Limb (tissue), 2 donors: ENCODE measurements at regions not wholly inside any gene's neighbourhood (a gene's known extent, or its start where the extent isn't known, plus 50 kb on each side); places are given as distances from the start of the nearest gene placed in this dataset.
A peak's percentile ranks its signal among the peaks of the same experiment; 100 is the strongest.

Source experiments
- DNase-seq, 2 donors: peaks; one replicate each; pipeline ENCODE4 v3.0.0-alpha.2; 2016; ENCODE audit errors: extremely low spot score in 2 of 2

GRCh38 chr1:208298593-208299269 is 54.5 kb upstream of the PLXNA2 start:
- DNase-seq, result no peak

DNA sequence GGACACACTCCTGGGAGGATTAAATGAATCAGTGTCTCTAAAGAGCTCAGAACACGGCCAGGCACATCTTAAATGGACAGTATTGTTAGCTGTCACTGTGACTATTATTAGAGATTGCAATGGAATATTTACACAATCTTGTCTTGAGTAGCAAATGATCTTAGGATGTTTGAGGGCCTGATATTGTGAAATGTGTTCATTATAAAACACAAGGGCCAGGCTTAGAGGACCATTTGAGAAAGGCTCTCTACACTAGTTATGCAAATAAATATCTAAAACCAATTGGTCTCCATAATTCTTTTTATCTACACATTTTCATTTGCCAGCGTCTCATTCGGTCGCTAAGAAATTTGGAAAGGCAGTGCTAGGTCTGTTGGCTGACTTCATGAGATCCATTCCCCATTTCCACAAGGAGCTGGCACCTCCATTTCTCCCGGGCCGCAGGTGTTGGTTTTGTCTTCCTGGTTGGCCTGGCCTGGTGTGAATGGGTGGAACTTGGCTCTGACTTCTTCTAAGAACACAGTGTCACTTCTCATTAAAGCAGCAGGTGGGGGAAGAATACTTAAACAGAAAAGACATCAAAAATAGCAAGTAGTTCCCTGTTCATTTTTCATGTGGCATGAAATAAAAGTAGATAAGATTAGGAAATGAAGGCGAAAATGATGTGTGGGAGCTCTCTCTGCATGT is 56.0 kb upstream of the PLXNA2 start:
- DNase-seq, result no peak

DNA sequence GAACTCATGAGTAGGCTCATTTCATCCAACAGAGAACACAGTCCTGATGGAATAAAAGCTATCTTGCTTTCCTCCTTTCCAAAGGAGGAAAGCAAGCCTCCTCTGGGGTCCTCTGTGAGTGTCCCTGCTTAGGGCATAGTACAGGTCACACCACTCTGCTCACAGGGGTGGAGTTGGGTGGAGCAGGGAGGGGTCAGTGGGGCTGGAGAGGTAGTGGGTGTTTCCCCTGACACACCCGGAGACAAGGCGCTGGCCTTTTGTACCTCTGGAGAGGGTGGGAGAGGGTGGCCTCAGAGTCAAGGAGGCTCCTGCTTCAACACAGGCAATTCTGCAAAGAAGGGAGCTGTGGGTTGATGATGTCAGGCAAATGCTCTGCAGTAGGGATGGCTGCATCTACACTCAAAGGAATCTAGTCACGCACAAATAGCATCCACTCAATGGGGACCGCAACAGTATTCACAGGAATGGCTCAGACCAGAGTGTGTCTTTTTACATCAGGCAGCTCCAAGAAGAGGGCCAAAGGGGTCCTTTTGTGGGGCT is 58.6 kb upstream of the PLXNA2 start:
- no peak for DNase-seq

DNA sequence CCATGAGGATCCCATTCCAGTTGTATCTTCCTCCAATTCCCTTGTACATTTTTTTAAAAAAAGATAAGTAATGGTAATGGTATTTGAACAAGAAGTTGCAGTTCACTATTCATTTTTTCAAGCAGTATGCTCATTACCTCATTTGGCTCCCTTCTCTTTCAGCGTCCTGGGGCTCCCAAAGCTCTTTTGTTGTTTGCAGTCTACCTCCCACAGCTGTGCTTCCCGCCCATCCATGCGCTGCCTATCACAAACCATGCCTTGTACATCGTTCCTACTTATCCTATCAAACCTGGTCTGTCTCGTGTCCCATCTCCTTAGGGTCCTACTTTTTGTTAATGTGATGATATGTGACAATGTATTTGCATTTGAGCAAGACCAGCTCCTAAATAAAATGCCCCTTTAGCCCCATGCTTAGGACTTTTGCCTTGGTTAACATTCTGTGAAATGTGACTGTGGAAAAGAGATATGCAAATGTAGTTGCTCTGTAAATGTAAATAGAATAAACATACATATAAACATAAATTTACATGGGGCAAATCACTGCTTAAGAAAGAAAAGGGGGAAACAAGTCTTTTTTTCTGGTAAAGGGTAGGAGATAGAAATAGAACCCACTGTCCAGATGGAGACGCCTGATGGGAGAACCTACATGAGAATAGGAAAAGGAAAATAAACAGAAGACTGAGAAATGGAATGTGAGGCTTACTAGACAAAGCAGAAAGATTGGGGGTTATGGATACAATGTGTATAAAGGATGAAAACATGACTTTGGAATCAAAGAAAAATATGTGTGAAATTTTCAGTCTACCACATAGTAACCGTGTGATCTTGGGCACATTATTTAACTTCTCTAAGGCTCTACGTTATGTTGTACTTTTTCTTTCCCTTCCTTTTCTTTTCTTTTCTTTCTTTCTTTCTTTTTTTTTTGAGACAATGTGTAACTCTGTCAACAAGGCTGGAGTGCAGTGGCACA is 59.8 kb upstream of the PLXNA2 start:
- DNase-seq, result no peak

- DNase-seq, result no peak
Measured at GRCh38 chr1:208308221-208308620, 64.0 kb upstream of the PLXNA2 start.

DNA sequence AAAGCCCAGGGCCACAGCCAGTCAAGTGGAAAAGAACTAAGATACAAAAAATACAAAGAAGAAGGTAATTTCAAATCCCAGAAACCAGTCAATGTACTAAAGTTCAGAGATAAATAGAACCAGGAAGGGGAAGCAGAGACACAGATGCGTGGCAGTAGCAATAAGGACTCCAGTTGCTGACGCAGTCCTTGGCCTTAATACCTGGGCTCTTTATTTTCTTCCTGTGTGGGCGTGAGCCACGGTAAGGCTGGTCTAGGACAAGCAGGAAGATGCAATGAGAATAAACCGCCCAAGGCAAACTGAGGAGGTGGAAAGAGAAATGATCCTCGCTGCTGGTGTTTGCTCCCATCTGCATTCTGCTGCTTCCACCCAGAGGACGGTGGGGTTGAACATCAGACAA is 65.6 kb upstream of the PLXNA2 start:
- DNase-seq, result no peak

DNA sequence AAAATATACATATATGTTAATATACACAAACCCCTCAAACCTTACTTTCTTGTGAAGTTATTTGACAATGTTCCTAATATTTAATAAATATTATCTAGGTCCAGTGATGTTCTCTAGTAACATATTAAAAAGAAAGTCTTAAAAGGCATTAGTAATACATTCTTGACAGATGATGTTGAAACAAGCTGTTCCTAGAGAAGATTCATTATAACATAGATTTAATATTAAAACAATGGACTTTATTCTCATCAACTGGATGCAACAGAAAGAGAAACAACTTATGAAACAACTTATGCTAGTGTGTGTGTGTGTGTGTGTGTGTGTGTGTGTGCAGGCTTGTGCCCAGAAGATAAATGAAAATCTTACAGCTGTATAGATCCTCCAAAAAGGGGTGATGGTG is 68.5 kb upstream of the PLXNA2 start:
- DNase-seq, result no peak

- DNase-seq, result no peak
Measured at GRCh38 chr1:208314431-208314830, 70.2 kb upstream of the PLXNA2 start.

- no peak for DNase-seq
Measured at GRCh38 chr1:208318150-208318734, 74.1 kb upstream of the PLXNA2 start.

DNA sequence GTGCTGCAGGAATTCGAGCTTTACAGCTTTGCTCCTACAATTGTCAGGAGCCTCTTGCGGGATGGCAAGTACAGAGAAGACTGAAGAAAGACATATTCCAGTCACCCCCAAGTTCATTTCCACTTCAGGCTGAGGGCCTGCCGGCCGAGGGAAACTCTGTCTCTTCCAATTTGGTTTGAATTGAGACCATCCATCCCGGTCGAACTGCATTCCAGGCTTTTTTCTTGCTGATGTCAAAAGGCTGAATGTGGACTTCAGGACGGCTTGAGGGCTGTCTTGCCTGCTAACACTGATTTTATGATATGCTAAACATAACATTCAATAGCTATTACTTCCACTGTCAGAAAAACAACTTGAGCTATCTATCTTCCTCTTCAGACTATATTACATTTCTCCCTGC is 79.8 kb upstream of the PLXNA2 start:
- DNase-seq, result no peak

- no peak for DNase-seq
Measured at GRCh38 chr1:208326033-208326432, 81.8 kb upstream of the PLXNA2 start.

DNA sequence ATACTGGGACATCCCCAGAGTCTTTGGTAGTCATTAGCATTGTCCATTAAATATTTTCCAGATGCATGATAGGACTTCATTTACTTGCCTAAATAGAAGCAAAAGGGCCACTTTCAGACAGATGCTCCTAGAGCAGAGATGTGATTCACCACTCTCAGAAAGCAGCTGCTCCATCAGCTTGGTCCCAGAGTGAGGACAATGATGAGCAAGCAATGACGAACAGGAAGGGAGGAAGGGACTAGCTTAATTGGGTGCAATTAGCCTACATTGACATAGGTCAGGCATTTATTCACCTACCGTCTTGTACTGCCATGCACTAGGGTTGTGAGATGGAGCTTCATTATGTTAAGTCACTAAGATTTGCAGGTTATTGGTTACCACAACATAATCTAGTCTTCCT is 85.1 kb upstream of the PLXNA2 start:
- no peak for DNase-seq

DNA sequence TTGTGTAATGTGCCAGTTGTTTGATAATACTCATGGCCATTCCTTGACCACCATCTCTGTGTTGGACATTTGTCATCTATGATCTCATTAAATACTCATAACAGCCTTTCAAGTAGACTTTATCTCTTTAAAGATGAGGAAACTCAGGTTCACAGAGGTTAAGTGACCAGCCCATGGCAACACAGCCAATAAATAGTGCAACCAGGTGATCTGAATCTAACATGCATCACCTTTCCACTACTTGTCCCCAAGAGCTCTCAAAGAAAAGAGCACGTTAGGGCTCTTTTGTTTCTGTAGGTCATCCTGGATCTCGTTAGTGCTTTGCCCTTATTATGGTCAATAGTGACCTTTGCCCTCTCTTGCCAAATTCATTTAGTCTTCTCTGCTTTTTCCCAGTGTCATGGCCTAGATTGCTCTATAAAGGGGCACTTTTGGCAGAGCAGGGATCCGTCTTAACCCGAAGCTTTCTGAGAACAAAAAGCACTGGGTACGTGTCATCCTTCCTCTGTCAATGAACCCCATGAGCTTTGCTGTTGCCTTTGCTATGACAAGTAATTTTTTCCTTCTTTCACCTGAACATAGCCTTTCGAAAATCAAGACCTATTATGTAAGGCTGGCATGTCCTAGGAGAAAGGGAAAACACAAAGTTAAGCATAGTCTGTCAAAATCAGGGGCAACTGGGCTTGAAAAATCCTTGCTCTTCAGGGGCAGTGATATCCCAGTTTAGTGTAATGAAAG is 88.0 kb upstream of the PLXNA2 start:
- no peak for DNase-seq

DNA sequence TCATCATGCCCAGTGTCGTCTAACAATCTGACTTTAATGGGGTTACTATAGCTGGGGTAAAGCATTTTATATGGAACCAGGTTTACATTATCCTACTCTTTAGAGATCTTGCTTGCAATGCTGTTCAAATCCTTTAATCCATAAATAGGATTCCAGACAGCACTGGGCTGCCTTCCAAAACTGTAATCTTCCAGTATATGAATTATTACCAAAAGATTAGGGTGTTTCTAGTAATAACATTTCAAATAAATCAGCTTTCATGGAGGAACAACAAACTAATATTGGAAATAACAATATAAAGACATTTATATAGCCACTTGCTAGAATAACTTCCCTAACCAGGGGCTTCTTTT is 88.6 kb upstream of the PLXNA2 start:
- DNase-seq, result no peak

DNA sequence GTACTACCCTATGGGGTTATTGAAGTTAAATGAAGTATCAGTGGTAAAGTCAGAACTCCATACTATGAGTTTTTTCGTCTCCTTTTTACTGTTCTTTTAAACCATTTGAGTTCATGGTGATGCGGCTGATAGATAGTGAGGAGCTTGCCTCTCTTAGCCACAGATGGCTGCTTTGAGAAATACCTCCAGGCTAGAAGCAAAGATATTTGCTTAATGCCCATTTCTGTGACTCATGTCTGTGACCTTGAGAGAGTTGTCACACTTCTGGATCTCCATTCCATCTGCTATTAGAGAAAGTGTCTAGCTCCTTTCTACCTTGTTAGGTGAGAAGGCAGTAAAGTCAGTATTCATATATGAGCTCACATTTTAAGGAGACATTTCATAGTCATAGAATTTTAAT is 89.5 kb upstream of the PLXNA2 start:
- no peak for DNase-seq

DNA sequence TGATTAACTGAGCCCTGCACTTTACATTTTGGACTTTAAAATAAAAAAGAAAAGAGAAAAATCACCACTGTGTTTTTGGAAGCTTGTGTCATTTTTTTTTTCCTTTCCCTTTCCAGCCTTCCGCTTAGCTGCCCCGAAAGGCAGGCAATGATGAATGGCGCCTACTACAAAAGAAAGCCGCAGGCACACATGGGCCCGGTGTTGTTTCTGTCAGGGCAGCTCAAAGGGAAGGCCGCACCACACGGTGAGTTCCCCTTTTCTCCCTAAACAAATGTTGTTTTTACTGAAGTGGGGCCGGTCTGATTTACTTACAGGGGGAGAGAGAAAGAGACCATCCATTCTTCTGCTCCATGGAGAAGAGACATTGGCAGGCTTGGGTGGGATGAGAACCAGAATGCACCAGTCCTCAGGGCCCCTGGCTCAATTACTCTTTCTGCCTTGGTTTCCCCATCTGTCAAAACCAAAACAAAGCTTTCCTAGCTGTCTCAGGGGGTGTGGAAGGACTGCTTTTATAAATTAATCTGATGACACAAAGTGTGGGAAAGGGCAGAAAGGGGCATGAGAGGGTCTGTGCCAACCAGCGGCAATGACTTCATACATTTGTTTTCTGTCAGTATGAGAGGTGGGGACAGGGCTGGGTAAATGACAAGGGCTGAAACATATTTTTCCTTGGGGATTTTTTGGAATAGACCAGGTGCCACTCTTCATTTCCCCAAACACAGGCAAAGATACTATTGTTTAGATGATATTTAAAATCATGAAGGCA is 91.4 kb upstream of the PLXNA2 start:
- peak in 1 of 2 donors; percentile 35 for DNase-seq

DNA sequence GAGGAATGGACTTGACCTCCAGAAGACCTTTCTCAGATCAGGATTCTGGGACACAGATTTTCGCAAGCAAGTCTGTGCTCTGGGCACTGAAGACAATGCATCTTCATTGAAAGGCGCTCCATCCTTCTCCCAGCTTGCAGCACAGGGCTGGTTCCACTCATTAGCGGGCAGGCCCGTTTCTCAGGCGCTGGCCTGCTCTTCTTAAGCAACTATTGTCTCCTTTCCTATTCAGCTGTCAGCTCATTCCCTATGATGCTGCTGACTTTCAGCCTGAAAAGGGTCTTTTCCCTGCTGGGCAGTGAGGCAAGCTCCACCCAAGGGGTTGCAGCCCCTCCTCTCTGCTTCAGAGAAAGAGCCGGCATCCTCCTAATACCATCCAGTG is 91.9 kb upstream of the PLXNA2 start:
- DNase-seq, result peak in 1 of 2 donors; percentile 30

- DNase-seq, result no peak
Measured at GRCh38 chr1:208339911-208340310, 95.7 kb upstream of the PLXNA2 start.

DNA sequence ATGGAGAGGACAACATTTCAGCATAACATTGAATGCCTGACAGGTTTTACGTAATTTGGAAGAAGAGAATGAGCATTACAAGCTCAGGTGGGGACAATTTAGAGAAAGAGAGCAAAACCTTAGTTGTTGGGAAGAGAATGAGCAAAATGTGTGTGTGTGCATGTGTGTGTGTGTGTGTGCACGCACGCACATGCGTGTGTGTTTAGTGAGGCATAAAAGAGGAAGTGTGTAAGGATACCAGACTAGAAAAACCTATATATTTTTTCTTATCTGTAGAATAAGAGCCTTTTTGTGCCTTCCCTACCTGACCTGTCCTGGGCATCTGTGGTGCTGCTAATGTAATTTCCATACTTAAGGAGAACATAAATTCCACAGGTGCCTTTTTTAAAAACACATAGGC is 99.0 kb upstream of the PLXNA2 start:
- DNase-seq, result no peak

GRCh38 chr1:208344202-208344857 is 100.1 kb upstream of the PLXNA2 start:
- no peak for DNase-seq
